ENCODE measurements at regions not wholly inside any gene's neighbourhood (a gene's known extent, or its start where the extent isn't known, plus 50 kb on each side); places are given as distances from the start of the nearest gene placed in this dataset.

DNA sequence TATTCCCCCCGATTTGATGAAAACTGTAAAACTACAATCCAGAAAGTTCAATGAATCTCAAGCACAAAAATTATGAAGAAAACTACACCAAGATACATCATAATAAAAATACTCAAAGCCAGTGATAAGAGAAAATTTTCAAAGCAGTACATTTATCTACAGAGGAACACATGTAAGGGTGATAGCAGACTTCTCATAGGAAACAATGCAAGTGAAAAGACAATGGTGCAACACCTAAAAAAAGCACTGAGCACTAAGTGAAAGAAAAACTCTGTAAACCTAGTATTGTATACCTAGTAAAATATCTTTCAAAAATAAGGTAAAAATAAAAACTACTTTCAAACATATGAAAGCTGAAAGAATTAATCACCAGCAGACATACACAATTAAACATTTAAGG, 76.1 kb upstream of the IRF2BP2 start:
- no peaks in the 10 kb centered on the region for H3K4me1 ChIP-seq (ENCODE audit: insufficient read depth, low read length, poor library complexity, severe bottlenecking)
- TF ChIP-seq, protein P1, sequence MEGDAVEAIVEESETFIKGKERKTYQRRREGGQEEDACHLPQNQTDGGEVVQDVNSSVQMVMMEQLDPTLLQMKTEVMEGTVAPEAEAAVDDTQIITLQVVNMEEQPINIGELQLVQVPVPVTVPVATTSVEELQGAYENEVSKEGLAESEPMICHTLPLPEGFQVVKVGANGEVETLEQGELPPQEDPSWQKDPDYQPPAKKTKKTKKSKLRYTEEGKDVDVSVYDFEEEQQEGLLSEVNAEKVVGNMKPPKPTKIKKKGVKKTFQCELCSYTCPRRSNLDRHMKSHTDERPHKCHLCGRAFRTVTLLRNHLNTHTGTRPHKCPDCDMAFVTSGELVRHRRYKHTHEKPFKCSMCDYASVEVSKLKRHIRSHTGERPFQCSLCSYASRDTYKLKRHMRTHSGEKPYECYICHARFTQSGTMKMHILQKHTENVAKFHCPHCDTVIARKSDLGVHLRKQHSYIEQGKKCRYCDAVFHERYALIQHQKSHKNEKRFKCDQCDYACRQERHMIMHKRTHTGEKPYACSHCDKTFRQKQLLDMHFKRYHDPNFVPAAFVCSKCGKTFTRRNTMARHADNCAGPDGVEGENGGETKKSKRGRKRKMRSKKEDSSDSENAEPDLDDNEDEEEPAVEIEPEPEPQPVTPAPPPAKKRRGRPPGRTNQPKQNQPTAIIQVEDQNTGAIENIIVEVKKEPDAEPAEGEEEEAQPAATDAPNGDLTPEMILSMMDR (conservative IDR thresholded peaks at IDR 0.05; ENCODE audit: low read length) = no peak
- no peak for TF ChIP-seq EZH2phosphoT487 (IDR thresholded peaks at IDR 0.05; ENCODE audit: borderline replicate concordance, low read depth, low read length)
- no peak overlapping the region for H3K4me2 ChIP-seq (ENCODE audit: low read length)
- no peaks in the 10 kb centered on the region for H4K20me1 ChIP-seq (ENCODE audit: insufficient read depth, low read length)
- H3K36me3 ChIP-seq (ENCODE audit: insufficient read depth, low read length) = no peaks in the 10 kb centered on the region
- H3K9me3 ChIP-seq (ENCODE audit: low read length) = peaks cover 13% of the 10 kb centered on the region; the same call in 1 of the 2 replicates
- intact Hi-C loops (cut with micrococcal nuclease; ENCODE audit: unreplicated experiment) = no loop called here
- ChIA-PET CTCF (ENCODE audit: unreplicated experiment) (no interaction called here), POLR2A (no interaction called here)
- no peak for DNase-seq (ENCODE audit: low spot score)
- H3K79me2 ChIP-seq (ENCODE audit: insufficient read depth, low read depth, low read length) = no peaks in the 10 kb centered on the region
- H3K4me3 ChIP-seq (ENCODE audit: low read depth, low read length, poor library complexity, severe bottlenecking) = no peak overlapping the region
- no peaks in the 10 kb centered on the region for H3K9me2 ChIP-seq (ENCODE audit: insufficient read depth, low read length)
- H3K27ac ChIP-seq (ENCODE audit: low read depth, low read length, poor library complexity, severe bottlenecking) = no peak overlapping the region
- H2AFZ ChIP-seq (ENCODE audit: low read length) = no peak overlapping the region
- no TSS peak for BruUV-seq (replicated peaks)

DNA sequence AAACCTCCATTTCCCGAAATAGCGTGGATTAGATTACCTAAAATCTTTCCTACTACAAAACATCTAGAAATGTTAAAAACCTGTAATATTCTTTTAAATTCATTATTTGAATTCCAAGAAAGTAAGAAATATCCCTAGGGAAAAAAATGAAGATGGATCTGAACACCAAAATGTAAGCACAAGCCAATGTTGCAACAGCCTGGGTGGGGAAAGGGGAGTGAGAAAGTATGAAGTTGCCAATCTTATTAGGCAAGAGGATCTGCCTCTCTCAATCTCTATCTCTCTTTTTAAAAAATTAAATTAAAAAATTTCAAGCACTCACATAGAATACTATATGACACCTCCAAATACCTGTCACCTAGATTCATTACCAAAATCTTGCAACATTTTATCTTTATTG, 74.9 kb upstream of the IRF2BP2 start:
- H2AFZ ChIP-seq (ENCODE audit: low read length) = no peak overlapping the region
- H3K9me2 ChIP-seq (ENCODE audit: insufficient read depth, low read length) = no peaks in the 10 kb centered on the region
- no TSS peak for BruUV-seq (replicated peaks)
- TF ChIP-seq, protein P1 (conservative IDR thresholded peaks at IDR 0.05; ENCODE audit: low read length) = no peak
- TF ChIP-seq EZH2phosphoT487 (IDR thresholded peaks at IDR 0.05; ENCODE audit: borderline replicate concordance, low read depth, low read length) = no peak
- peaks cover 13% of the 10 kb centered on the region; the same call in 1 of the 2 replicates for H3K9me3 ChIP-seq (ENCODE audit: low read length)
- DNase-seq (ENCODE audit: low spot score) = no peak
- H3K4me3 ChIP-seq (ENCODE audit: low read depth, low read length, poor library complexity, severe bottlenecking) = no peak overlapping the region
- no peak overlapping the region for H3K27ac ChIP-seq (ENCODE audit: low read depth, low read length, poor library complexity, severe bottlenecking)
- H3K4me1 ChIP-seq (ENCODE audit: insufficient read depth, low read length, poor library complexity, severe bottlenecking) = no peaks in the 10 kb centered on the region
- ChIA-PET POLR2A (interaction anchor here (1.7 kb wide), 1 partner anchor 8 kb away, joined by 4 read pairs; no protein-coding TSS in a partner anchor), CTCF (ENCODE audit: unreplicated experiment) (no interaction called here)
- no peak overlapping the region for H3K4me2 ChIP-seq (ENCODE audit: low read length)
- H3K79me2 ChIP-seq (ENCODE audit: insufficient read depth, low read depth, low read length) = no peaks in the 10 kb centered on the region
- intact Hi-C loops (cut with micrococcal nuclease; ENCODE audit: unreplicated experiment) = no loop called here
- H3K36me3 ChIP-seq (ENCODE audit: insufficient read depth, low read length) = no peaks in the 10 kb centered on the region
- no peaks in the 10 kb centered on the region for H4K20me1 ChIP-seq (ENCODE audit: insufficient read depth, low read length)

DNA sequence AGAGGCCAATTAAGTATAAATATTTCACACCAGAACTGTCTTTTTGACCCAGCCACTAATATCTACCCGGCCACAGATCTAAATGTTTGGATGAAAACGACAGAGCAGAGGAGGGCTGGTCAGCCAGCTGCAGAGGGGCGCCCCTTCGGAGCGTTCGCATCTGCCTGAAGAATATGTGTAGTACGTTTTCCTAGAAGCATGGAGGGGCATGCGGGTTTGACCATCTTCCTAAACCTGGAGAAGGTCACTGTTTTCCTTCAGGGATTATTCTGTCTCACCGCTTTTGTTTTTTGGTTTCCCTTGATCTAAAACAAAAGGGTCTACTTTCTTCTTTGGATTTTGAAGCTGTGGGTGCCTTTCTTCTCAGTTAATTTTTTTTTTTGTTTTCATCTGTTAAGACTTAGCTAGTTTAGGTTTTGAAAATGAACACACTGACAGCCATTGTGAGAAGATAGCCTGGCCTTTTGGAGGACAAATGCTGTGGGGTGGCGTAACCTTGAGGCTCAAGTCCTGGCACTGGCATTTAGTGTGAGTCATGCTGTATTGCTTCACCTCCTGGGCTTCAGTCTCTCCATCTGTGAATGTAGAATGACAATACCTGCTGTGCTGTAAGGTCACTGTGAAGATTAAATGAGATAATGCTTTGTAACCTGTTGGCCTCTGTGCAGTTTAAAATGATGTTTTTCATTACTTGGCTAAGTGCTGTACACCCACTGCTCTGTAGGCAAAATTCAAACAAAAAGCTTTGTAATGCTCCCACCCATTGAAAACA, 74.1 kb upstream of the IRF2BP2 start:
- Histone ChIP-seq H3K9me2 (ENCODE audit: insufficient read depth, low read length) (no peaks in the 10 kb centered on the region), H3K4me2 (ENCODE audit: low read length) (no peak overlapping the region), H3K79me2 (ENCODE audit: insufficient read depth, low read depth, low read length) (no peaks in the 10 kb centered on the region), H3K27ac (ENCODE audit: low read depth, low read length, poor library complexity, severe bottlenecking) (no peak overlapping the region), H4K20me1 (ENCODE audit: insufficient read depth, low read length) (no peaks in the 10 kb centered on the region), H3K36me3 (ENCODE audit: insufficient read depth, low read length) (no peaks in the 10 kb centered on the region), H2AFZ (ENCODE audit: low read length) (no peak overlapping the region), H3K4me1 (ENCODE audit: insufficient read depth, low read length, poor library complexity, severe bottlenecking) (no peaks in the 10 kb centered on the region), H3K9me3 (ENCODE audit: low read length) (peaks cover 13% of the 10 kb centered on the region; the same call in 1 of the 2 replicates), H3K4me3 (ENCODE audit: low read depth, low read length, poor library complexity, severe bottlenecking) (no peak overlapping the region)
- TF ChIP-seq EZH2phosphoT487 (IDR thresholded peaks at IDR 0.05; ENCODE audit: borderline replicate concordance, low read depth, low read length) = no peak
- TF ChIP-seq, protein P1 (conservative IDR thresholded peaks at IDR 0.05; ENCODE audit: low read length) = no peak
- ChIA-PET POLR2A (interaction anchor here (1.7 kb wide), 1 partner anchor 9 kb away, joined by 4 read pairs; no protein-coding TSS in a partner anchor), CTCF (ENCODE audit: unreplicated experiment) (no interaction called here)
- no peak for DNase-seq (ENCODE audit: low spot score)
- intact Hi-C loops (cut with micrococcal nuclease; ENCODE audit: unreplicated experiment) = no loop called here
- no TSS peak for BruUV-seq (replicated peaks)

All from OCI-LY7 (cell line).